Psoas muscle (tissue), 7 donors: ENCODE measurements at regions not wholly inside any gene's neighbourhood (a gene's known extent, or its start where the extent isn't known, plus 50 kb on each side); places are given as distances from the start of the nearest gene placed in this dataset.

Experiments
- ATAC-seq, 4 donors: fragments of 200-7000 bp; cut with Tn5 transposase; one replicate each; pipeline ENCODE4 v1.9.1; 2020; ENCODE audit warnings: moderate library complexity in 3 of 4, mild to moderate bottlenecking in 2 of 4
- DNase-seq, 2 donors: peaks; one replicate each; pipeline ENCODE4 v3.0.0-alpha.2; 2020
- H3K27ac ChIP-seq: fragments of 200-600 bp; one replicate; pipeline ENCODE4 v1.8.0; 2022
- H3K27me3 ChIP-seq, 3 donors: fragments of 200-600 bp in 1 of 3; one replicate each; pipeline versions ENCODE4 v1.6.1 to v1.8.0; 2013 to 2022; ENCODE audit warnings: low read length in 2 of 3, mild to moderate bottlenecking in 2 of 3, moderate library complexity in 1 of 3; ENCODE audit not compliant: insufficient read depth in 3 of 3
- H3K36me3 ChIP-seq, 2 donors: fragments of 200-600 bp in 1 of 2; one replicate each; pipeline versions ENCODE4 v1.6.1 to v1.8.0; 2013 to 2022; ENCODE audit warnings: low read depth in 1 of 2, mild to moderate bottlenecking in 1 of 2, moderate library complexity in 1 of 2; ENCODE audit not compliant: insufficient read depth in 1 of 2
- H3K4me1 ChIP-seq: fragments of 200-600 bp; one replicate; pipeline ENCODE4 v1.8.0; 2022
- H3K4me3 ChIP-seq: fragments of 200-600 bp; one replicate; pipeline ENCODE4 v1.8.0; 2022; ENCODE audit warnings: mild to moderate bottlenecking
- H3K9me3 ChIP-seq: fragments of 200-600 bp; one replicate; pipeline ENCODE4 v1.8.0; 2022
- WGBS, 3 donors: extraction: QIAGEN DNeasy Blood & Tissue Kit; methylation state at CpG; one replicate each; pipeline versions ENCODE4 v1.1.6 to v1.1.7; 2013; 5-methylcytosine and 5-hydroxymethylcytosine counted together
- intact Hi-C, 2 donors: fragments of 100-400 bp; cut with DNase I; formaldehyde crosslinking; loops; one replicate each; pipeline versions ENCODE4 v1.11.0 to v1.14.2; 2022
- TF ChIP-seq, protein P1 (sequence below): fragments of 200-600 bp; IDR thresholded peaks from one replicate; pipeline ENCODE4 v1.8.0; 2022; ENCODE audit warnings: antibody characterized with exemption
- donor health status: healthy with polysubstance abuse.
- donor health status: DM: no; HTN: no; CAD: no; lungs with moderate emphysema.
- donor health status: Bipolar disorder and iron deficiency.
- donor health status: healthy.
- donor health status: DM: yes; HTN: yes; CAD: no.
- donor health status: DM: no; HTN: no; CAD: no.
- donor health status: DM: yes; HTN: yes; CAD: no.

DNA sequence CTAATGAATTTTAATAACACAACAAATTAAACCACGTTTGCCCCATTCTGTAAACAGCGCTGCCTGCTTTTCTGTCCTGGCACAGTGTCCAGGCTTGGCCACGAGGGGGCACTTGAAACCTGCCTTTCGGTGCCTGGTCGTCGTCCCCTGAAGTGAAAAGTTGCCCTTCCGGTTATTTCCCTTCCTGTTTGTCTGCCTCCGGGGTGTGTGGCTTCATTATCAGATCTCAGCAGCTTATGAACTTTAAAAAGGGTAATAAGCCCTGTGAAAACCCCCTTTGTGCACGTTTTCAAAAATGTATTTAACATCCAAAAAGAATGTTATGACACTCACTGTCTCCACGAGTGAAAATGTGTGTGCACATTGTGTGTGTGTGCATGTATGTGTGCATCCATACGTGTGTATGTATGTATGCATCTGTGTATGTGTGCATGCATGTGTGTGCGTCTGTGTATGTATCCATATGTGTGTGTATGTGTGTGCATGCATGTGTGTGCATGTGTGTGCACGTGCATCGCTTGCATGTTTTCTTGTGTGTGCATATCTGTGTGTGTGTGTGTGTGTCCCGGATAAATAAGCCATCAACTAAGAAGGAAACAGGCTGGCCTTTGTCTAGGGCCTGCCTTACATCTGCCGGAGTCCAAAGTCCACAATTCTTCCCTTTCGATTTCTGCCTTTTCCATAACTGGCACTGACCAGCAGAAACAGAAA is 358.4 kb downstream of the THBS2 start:
- intact Hi-C loops: loop anchor here in 1 of 2 donors (5.0 kb wide), 1 partner anchor 57 kb away; no protein-coding TSS in a partner anchor
- Histone ChIP-seq H3K27ac (no peak overlapping the region), H3K36me3 (no peaks in the 10 kb centered on the region), H3K4me1 (no peaks in the 10 kb centered on the region), H3K27me3 (no peaks in the 10 kb centered on the region), H3K9me3 (no peaks in the 10 kb centered on the region), H3K4me3 (peak overlapping the region; percentile 42)
- DNase-seq (peak; percentile 77 to 87), ATAC-seq (peak; percentile 82 to 94 (median 84))
- TF ChIP-seq, protein P1, sequence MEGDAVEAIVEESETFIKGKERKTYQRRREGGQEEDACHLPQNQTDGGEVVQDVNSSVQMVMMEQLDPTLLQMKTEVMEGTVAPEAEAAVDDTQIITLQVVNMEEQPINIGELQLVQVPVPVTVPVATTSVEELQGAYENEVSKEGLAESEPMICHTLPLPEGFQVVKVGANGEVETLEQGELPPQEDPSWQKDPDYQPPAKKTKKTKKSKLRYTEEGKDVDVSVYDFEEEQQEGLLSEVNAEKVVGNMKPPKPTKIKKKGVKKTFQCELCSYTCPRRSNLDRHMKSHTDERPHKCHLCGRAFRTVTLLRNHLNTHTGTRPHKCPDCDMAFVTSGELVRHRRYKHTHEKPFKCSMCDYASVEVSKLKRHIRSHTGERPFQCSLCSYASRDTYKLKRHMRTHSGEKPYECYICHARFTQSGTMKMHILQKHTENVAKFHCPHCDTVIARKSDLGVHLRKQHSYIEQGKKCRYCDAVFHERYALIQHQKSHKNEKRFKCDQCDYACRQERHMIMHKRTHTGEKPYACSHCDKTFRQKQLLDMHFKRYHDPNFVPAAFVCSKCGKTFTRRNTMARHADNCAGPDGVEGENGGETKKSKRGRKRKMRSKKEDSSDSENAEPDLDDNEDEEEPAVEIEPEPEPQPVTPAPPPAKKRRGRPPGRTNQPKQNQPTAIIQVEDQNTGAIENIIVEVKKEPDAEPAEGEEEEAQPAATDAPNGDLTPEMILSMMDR: peak; percentile 94
- WGBS, 3 donors: 30 to 33% (median 31%) methylated on average over 17 of the region's 17 CpGs

DNA sequence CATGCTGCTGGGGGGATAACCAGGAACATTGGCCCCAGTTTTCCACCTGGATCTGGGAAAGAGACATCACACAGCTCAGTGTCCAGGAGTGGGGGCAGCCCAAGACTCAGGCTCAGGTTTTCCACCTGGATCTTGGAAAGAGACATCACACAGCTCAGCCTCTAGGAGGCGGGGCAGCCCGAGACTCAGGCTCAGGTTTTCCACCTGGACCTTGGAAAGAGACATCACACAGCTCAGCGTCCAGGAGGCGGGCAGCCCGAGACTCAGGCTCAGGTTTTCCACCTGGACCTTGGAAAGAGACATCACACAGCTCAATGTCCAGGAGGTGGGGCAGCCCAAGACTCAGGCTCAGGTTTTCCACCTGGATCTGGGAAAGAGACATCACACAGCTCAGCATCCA is 361.6 kb downstream of the THBS2 start:
- ATAC-seq: no peak
- intact Hi-C loops: no loop called here
- TF ChIP-seq, protein P1: no peak

GRCh38 chr6:168890981-168891365 is 362.7 kb downstream of the THBS2 start:
- no peak overlapping the region for H3K4me3 ChIP-seq
- no peaks in the 10 kb centered on the region for H3K4me1 ChIP-seq
- no peaks in the 10 kb centered on the region for H3K36me3 ChIP-seq
- no peaks in the 10 kb centered on the region for H3K27me3 ChIP-seq
- TF ChIP-seq, protein P1: no peak
- no peak for ATAC-seq
- H3K9me3 ChIP-seq: no peaks in the 10 kb centered on the region
- intact Hi-C loops: no loop called here
- no peak for DNase-seq
- 42 to 56% (median 53%) methylated on average over 3 of the region's 3 CpGs for WGBS, 3 donors
- no peak overlapping the region for H3K27ac ChIP-seq

More for the DNA sequence above, 361.6 kb downstream of the THBS2 start:
- no peak for DNase-seq
- H3K9me3 ChIP-seq: no peaks in the 10 kb centered on the region
- H3K27me3 ChIP-seq: no peaks in the 10 kb centered on the region
- no peaks in the 10 kb centered on the region for H3K4me1 ChIP-seq
- no peak overlapping the region for H3K4me3 ChIP-seq
- no peak overlapping the region for H3K27ac ChIP-seq
- 83 to 93% (median 92%) methylated on average over 5 of the region's 5 CpGs for WGBS, 3 donors
- H3K36me3 ChIP-seq: no peaks in the 10 kb centered on the region

GRCh38 chr6:168890306-168890980 is 363.2 kb downstream of the THBS2 start:
- H3K27me3 ChIP-seq: no peaks in the 10 kb centered on the region
- H3K27ac ChIP-seq: no peak overlapping the region
- TF ChIP-seq, protein P1: no peak
- no peaks in the 10 kb centered on the region for H3K36me3 ChIP-seq
- WGBS, 3 donors: 72 to 75% (median 74%) methylated on average over 26 of the region's 26 CpGs
- no peak for ATAC-seq
- no peak overlapping the region for H3K4me3 ChIP-seq
- intact Hi-C loops: no loop called here
- no peaks in the 10 kb centered on the region for H3K9me3 ChIP-seq
- H3K4me1 ChIP-seq: no peaks in the 10 kb centered on the region
- DNase-seq: no peak
